GM23338 (cell line): ENCODE measurements at regions not wholly inside any gene's neighbourhood (a gene's known extent, or its start where the extent isn't known, plus 50 kb on each side); places are given as distances from the start of the nearest gene placed in this dataset.

ENCODE experiments used
- ATAC-seq: fragments of 200-7000 bp; cut with Tn5 transposase; 3 replicates; pipeline ENCODE4 v1.9.1; 2020
- DNase-seq: peaks from one replicate; pipeline ENCODE4 v3.0.0-alpha.2; 2015; ENCODE audit warnings: low spot score
- H2AFZ ChIP-seq: fragments of 200-600 bp; sonication (generic); 2 replicates; pipeline ENCODE4 v1.8.0; 2016; ENCODE audit warnings: antibody characterized with exemption, mild to moderate bottlenecking, moderate library complexity
- H3F3A ChIP-seq: fragments of 200-600 bp; sonication (generic); replicated peaks from 2 replicates; pipeline ENCODE4 v1.8.0; 2017; ENCODE audit warnings: antibody characterized with exemption, mixed run types, low read depth
- H3K27ac ChIP-seq: fragments of 200-600 bp; sonication (generic); 2 replicates; pipeline ENCODE4 v1.6.1; 2016; ENCODE audit warnings: low read depth
- H3K27me3 ChIP-seq: fragments of 200-600 bp; sonication (generic); 2 replicates; pipeline ENCODE4 v1.8.0; 2016; ENCODE audit warnings: mild to moderate bottlenecking, mixed run types, moderate library complexity; ENCODE audit not compliant: insufficient read depth
- H3K36me3 ChIP-seq: fragments of 200-600 bp; sonication (generic); 2 replicates; pipeline ENCODE4 v1.8.0; 2016; ENCODE audit warnings: mild to moderate bottlenecking; ENCODE audit not compliant: insufficient read depth
- H3K4me1 ChIP-seq: fragments of 200-600 bp; sonication (generic); 2 replicates; pipeline ENCODE4 v1.8.0; 2016; ENCODE audit warnings: mild to moderate bottlenecking, moderate library complexity; ENCODE audit not compliant: insufficient read depth
- H3K4me2 ChIP-seq: fragments of 200-600 bp; sonication (generic); 2 replicates; pipeline ENCODE4 v1.7.1; 2017; ENCODE audit warnings: mixed run types
- H3K4me3 ChIP-seq: fragments of 200-600 bp; sonication (generic); 2 replicates; pipeline ENCODE4 v1.6.1; 2016; ENCODE audit warnings: mixed run types
- H3K79me2 ChIP-seq: fragments of 200-600 bp; sonication (generic); replicated peaks from 2 replicates; pipeline ENCODE4 v1.8.0; 2017; ENCODE audit warnings: mild to moderate bottlenecking; ENCODE audit not compliant: insufficient read depth
- H3K9me2 ChIP-seq: fragments of 200-600 bp; sonication (generic); 2 replicates; pipeline ENCODE4 v1.8.0; 2017; ENCODE audit not compliant: insufficient read depth
- H4K20me1 ChIP-seq: fragments of 200-600 bp; sonication (generic); replicated peaks from 2 replicates; pipeline ENCODE4 v1.8.0; 2017; ENCODE audit warnings: mild to moderate bottlenecking; ENCODE audit not compliant: insufficient read depth
- H3K27ac Mint-ChIP-seq: 2 replicates; pipeline ENCODE4 v1.8.0; 2020; ENCODE audit warnings: inconsistent platforms, mild to moderate bottlenecking, moderate library complexity, mixed read lengths
- H3K27me3 Mint-ChIP-seq: 3 replicates; pipeline ENCODE4 v1.8.0; 2022; ENCODE audit warnings: low read depth, mild to moderate bottlenecking, moderate library complexity, mixed read lengths, inconsistent platforms; ENCODE audit not compliant: insufficient read depth, poor library complexity
- H3K36me3 Mint-ChIP-seq: 3 replicates; pipeline ENCODE4 v1.8.0; 2021; ENCODE audit warnings: low read depth, mild to moderate bottlenecking, inconsistent platforms, moderate library complexity, mixed read lengths
- H3K4me1 Mint-ChIP-seq: 3 replicates; pipeline ENCODE4 v1.8.0; 2020; ENCODE audit warnings: mild to moderate bottlenecking, inconsistent platforms, mixed read lengths
- H3K4me3 Mint-ChIP-seq: 3 replicates; pipeline ENCODE4 v1.8.0; 2021; ENCODE audit warnings: moderate library complexity, mild to moderate bottlenecking, inconsistent platforms, mixed read lengths
- H3K9me3 Mint-ChIP-seq: 3 replicates; pipeline ENCODE4 v1.8.0; 2020; ENCODE audit warnings: moderate library complexity, mild to moderate bottlenecking, inconsistent platforms, mixed read lengths
- ETS1 ChIP-seq: IDR thresholded peaks from 2 replicates; pipeline ENCODE4 v1.6.1; 2016; ENCODE audit warnings: antibody characterized with exemption
- EZH2 ChIP-seq: fragments of 200-600 bp; sonication (generic); IDR thresholded peaks from one replicate; pipeline ENCODE4 v1.8.0; 2017; ENCODE audit warnings: antibody characterized with exemption, mild to moderate bottlenecking, low read depth; ENCODE audit not compliant: unreplicated experiment
- EZH2phosphoT487 ChIP-seq: fragments of 200-600 bp; sonication (generic); IDR thresholded peaks from one replicate; pipeline ENCODE4 v1.8.1; 2018; ENCODE audit warnings: antibody characterized with exemption; ENCODE audit not compliant: unreplicated experiment
- STAT1 ChIP-seq: IDR thresholded peaks from one replicate; pipeline ENCODE4 v1.6.1; 2016; ENCODE audit warnings: antibody characterized with exemption; ENCODE audit not compliant: unreplicated experiment
- ZNF114 ChIP-seq: fragments of 250-450 bp; sonication (Bioruptor Pico); IDR thresholded peaks from 2 replicates; pipeline ENCODE4 v1.5.0; 2020; ENCODE audit warnings: mild to moderate bottlenecking, moderate library complexity
- ZNF331 ChIP-seq: fragments of 250-450 bp; sonication (Bioruptor Pico); IDR thresholded peaks from 2 replicates; pipeline ENCODE4 v1.5.0; 2020; ENCODE audit warnings: low read depth, mild to moderate bottlenecking, moderate library complexity
- ZNF462 ChIP-seq: fragments of 250-450 bp; sonication (Bioruptor Pico); IDR thresholded peaks from 2 replicates; pipeline ENCODE4 v1.5.0; 2020; ENCODE audit warnings: mild to moderate bottlenecking, moderate library complexity
- TF ChIP-seq, protein P1 (sequence below), 2 experiments: fragments of 200-600 bp in 1 of 2; sonication (generic) in 1 of 2; conservative IDR thresholded peaks; 2 replicates each; pipeline versions ENCODE4 v1.5.1 to v1.6.1; 2016 to 2017; ENCODE audit warnings: antibody characterized with exemption in 2 of 2, low read depth in 2 of 2, mild to moderate bottlenecking in 2 of 2, moderate library complexity in 1 of 2
- TF ChIP-seq, protein P2 (sequence below): IDR thresholded peaks from one replicate; pipeline ENCODE4 v1.6.1; 2018; ENCODE audit warnings: antibody characterized with exemption; ENCODE audit not compliant: unreplicated experiment

- H3K9me2 ChIP-seq = peaks cover 3% of the 10 kb centered on the region
- no peaks in the 10 kb centered on the region for H3K27me3 ChIP-seq
- H3F3A ChIP-seq = no peaks in the 10 kb centered on the region
- H3K79me2 ChIP-seq = no peaks in the 10 kb centered on the region
- no peak overlapping the region for H3K27ac ChIP-seq
- H3K4me2 ChIP-seq = no peak overlapping the region
- no peak overlapping the region for H3K27ac Mint-ChIP-seq
- no peak overlapping the region for H2AFZ ChIP-seq
- no peaks in the 10 kb centered on the region for H3K4me1 ChIP-seq
- H3K36me3 Mint-ChIP-seq = peaks cover 23% of the 10 kb centered on the region
- no peak for ATAC-seq
- no peaks in the 10 kb centered on the region for H3K27me3 Mint-ChIP-seq
- no peaks in the 10 kb centered on the region for H4K20me1 ChIP-seq
- no peak for DNase-seq
- no peak overlapping the region for H3K4me3 Mint-ChIP-seq
- H3K36me3 ChIP-seq = no peaks in the 10 kb centered on the region
- H3K9me3 Mint-ChIP-seq = peaks cover 18% of the 10 kb centered on the region
- TF ChIP-seq ETS1 (no peak), EZH2phosphoT487 (no peak), ZNF462 (CRISPR knock-in tag) (no peak), ZNF331 (no peak), STAT1 (no peak), EZH2 (no peak), ZNF114 (CRISPR knock-in tag) (no peak)
- TF ChIP-seq, protein P1, sequence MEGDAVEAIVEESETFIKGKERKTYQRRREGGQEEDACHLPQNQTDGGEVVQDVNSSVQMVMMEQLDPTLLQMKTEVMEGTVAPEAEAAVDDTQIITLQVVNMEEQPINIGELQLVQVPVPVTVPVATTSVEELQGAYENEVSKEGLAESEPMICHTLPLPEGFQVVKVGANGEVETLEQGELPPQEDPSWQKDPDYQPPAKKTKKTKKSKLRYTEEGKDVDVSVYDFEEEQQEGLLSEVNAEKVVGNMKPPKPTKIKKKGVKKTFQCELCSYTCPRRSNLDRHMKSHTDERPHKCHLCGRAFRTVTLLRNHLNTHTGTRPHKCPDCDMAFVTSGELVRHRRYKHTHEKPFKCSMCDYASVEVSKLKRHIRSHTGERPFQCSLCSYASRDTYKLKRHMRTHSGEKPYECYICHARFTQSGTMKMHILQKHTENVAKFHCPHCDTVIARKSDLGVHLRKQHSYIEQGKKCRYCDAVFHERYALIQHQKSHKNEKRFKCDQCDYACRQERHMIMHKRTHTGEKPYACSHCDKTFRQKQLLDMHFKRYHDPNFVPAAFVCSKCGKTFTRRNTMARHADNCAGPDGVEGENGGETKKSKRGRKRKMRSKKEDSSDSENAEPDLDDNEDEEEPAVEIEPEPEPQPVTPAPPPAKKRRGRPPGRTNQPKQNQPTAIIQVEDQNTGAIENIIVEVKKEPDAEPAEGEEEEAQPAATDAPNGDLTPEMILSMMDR (conservative IDR thresholded peaks at IDR 0.05; ENCODE audit: low read depth in 2 of 2) = no peak
- TF ChIP-seq, protein P2, sequence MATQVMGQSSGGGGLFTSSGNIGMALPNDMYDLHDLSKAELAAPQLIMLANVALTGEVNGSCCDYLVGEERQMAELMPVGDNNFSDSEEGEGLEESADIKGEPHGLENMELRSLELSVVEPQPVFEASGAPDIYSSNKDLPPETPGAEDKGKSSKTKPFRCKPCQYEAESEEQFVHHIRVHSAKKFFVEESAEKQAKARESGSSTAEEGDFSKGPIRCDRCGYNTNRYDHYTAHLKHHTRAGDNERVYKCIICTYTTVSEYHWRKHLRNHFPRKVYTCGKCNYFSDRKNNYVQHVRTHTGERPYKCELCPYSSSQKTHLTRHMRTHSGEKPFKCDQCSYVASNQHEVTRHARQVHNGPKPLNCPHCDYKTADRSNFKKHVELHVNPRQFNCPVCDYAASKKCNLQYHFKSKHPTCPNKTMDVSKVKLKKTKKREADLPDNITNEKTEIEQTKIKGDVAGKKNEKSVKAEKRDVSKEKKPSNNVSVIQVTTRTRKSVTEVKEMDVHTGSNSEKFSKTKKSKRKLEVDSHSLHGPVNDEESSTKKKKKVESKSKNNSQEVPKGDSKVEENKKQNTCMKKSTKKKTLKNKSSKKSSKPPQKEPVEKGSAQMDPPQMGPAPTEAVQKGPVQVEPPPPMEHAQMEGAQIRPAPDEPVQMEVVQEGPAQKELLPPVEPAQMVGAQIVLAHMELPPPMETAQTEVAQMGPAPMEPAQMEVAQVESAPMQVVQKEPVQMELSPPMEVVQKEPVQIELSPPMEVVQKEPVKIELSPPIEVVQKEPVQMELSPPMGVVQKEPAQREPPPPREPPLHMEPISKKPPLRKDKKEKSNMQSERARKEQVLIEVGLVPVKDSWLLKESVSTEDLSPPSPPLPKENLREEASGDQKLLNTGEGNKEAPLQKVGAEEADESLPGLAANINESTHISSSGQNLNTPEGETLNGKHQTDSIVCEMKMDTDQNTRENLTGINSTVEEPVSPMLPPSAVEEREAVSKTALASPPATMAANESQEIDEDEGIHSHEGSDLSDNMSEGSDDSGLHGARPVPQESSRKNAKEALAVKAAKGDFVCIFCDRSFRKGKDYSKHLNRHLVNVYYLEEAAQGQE = no peak
- H3K4me1 Mint-ChIP-seq = no peaks in the 10 kb centered on the region
- no peak overlapping the region for H3K4me3 ChIP-seq
Observed at GRCh38 chr3:105077060-105077822, 289.5 kb upstream of the ALCAM start.
